HG03460 (cell line): ENCODE measurements at regions not wholly inside any gene's neighbourhood (a gene's known extent, or its start where the extent isn't known, plus 50 kb on each side); places are given as distances from the start of the nearest gene placed in this dataset.
"Not testable (repeated sequence)": the region's sequence is repeated elsewhere in the genome, so short reads cannot be mapped to it uniquely, and the experiment has no call there.

Experiments used
- ATAC-seq: cut with Tn5 transposase; IDR thresholded peaks from one replicate; pipeline ENCODE4 v1.9.1; 2021; ENCODE audit not compliant: unreplicated experiment

DNA sequence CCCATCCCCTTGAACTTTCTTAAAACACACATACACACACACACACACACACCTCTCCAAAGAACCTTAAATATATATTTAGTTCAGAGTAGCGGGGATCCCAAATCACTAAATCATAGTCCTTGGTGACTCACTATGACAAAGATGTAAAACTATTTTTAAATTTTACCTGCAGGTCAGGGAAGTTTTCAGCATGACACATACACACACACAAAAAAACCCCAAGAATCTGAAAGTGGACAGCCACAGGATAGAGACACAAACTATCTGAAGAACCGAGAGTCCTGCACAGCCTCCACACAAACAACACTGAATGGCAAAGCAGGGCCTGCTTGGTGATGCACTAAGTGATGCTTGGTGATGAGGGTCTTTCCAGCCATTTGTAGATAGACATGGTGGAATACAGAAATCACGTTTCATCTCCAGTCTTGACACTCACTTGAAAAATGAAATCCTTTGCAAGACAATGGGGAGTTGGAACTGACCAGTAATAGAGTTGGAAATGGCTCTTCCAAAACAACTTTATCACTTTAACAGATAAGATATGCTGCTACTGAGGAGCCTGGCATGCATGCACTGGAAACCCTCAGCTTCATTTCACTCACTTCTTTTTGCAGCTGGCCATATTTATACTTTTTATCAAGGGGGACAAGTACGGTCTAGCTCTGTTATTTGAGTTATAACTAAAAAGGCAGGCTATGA lies 307.3 kb downstream of the RAPGEF2 start:
- ATAC-seq: no peak

DNA sequence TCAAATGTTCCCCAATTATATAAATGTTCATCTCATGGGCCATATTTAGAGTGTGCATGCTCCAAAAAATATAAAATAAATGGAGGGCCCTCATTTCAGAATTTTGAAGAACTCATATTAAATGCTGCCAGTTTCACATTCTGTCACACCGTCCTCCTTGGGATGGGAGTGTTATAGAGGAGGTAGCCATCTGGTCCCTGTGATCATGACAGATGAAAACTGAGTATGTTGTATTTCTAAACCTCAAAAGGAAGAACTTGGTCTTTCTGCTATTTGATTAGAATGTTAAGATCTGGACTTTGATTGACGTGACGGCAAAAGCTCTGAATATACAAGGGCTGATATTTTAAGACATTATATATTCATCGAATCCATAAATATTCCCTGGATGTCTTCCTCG lies 308.0 kb downstream of the RAPGEF2 start:
- ATAC-seq: no peak

DNA sequence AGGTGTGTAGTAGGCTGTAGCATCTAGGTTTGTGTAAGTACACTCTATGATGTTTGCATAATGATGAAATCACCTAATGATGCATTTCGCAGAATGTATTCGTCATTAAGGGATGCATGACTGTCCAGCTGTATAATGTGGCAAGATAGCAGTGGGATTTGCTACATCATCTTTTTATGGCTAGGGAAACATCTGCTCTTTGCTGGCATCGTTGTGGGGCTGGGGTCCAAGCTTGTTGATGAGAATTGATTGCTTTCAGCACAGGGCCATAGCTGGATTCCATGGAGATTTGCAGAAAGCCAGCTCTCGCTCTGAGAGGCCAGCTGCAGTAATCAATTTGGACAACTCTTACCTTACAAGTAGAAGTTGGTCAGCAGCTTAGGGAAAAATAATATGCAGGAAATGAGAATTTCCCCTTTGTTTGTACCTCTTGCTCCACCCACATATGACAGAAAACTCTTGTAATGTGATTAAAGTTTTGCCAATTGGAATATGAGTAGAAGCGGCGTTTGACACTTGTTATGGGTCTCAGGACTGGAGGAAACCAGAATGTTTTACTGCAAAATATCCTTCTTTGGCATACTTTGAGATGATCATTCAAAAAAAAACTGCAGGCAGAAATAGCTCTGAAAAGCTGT lies 310.5 kb downstream of the RAPGEF2 start:
- ATAC-seq: no peak

DNA sequence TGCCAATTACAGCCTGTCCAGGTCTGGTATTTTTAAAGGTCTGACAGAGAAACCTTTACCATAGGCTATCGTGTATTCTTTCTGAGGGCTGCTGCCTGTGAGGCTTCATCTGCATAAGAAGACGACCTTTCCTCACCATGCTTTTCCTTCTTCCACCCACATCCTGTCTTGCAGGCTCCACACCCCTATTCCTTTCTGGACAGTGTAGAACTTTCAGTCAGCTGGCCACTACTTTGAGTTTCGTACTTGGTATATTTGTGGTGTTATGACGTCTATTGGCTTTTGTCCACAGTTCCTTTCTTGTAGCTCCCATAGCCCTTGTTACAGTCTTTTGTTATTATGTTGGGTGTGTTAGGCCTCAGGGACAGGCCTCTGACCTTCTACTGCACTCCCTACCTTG lies 311.4 kb downstream of the RAPGEF2 start:
- ATAC-seq: no peak

DNA sequence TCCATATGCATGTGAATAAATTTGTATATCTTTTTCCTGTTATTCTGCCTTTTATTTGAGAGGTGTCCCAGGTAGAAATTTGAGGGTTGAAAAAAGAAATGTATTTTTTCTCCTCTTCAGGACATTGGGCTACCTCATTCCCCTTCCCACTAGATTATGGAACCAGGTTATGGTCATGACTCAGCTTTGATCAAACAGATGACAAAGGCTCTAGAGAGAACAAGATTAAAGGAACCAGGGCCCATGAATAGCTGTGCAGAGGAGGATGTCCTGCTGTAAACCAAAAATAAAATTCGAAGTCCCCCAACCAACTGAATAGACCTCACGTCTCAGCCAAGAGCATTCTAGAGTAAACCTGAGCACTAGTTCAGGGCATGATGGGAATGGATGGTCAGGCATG lies 313.2 kb downstream of the RAPGEF2 start:
- ATAC-seq: no peak

DNA sequence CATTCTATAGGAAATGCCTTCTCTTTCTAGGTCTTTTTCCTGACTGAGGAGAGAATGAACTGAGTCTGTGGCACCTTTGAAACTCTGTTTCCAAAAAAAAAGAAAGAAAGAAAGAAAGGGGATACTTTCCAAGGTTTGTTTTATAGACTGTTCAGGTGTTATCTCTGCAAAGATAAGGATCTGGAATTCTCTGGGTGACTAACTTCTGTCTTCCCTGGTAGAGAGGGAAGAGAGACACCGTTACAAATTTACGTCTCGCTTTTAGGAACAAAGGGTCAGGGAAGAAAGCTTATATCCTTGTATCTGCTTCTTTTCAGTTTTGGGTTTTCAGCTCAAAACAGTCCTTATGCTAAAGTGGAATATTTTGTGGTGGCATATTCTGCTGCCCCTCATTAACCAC lies 314.1 kb downstream of the RAPGEF2 start:
- ATAC-seq: no peak

DNA sequence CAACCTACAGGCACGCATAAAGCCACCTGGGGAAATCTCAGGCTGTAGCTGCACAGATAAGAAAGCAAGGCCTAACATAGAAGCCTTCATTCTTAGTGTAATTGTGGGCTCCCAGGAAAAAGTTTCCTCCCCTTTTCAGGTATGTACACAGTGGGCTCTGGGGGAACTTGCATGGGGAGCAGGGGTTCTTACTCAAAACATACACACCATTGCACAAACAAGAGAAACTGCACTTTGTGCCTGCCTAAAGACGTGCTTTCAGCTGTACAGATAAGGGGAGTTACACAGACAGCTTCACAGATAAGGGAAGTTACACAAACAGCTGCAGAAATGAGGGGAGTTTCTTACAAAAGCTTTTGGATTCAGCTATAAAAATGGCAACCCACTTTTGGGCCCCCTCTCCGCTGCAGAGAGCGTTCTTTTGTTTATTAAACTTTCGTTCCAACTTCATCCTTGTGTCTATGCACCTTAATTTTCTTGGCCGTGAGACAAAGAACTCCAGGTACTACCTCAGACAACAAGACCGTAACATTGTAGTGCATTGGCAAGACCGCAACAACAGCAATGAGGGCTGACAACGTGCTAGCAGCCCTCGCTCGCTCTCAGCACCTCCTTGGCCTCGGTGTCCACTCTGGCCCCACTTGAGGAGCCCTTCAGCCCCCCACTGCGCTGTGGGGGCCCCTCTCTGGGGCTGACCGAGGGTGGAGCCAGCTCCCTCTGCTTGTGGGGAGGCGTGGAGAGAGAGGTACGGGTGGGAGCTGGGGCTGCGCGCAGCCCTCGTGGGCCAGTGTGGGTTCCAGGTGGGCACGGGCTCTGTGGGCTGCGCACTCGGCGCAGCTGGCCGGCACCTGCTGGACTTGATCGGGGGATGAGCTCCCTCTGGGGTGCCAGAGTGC lies 317.5 kb downstream of the RAPGEF2 start:
- ATAC-seq: no peak

DNA sequence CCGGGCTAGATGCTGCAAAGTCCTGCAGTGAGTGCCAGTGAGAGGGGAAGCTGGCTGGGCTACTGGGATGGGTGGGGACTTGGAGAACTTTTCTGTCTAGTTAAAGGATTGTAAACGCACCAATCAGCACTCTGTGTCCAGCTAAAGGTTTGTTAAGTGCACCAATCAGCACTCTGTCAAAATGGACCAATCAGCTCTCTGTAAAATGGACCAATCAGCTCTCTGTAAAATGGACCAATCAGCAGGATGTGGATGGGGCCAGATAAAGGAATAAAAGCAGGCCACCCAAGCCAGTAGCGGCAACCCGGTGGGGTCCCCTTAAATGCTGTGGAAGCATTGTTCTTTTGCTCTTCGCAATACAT lies 318.2 kb downstream of the RAPGEF2 start:
- ATAC-seq: not testable (repeated sequence)

DNA sequence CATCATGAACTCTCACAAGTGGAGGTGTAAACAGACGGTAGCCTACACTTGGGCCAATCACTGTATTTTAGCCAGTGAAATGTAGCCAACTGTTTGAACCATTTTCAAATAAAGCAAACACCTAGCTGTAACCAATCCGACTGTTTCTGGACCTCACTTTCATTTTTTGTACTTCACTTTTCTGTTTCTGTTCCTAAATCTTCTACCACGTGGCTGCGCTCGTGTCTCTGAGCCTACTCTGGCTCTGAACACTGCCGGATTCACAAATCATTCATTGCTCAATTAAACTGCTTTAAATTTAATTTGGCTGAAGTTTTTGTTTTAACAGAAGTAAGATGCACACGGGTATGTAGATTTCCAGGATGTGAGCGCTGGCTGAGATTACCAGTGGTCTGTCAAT lies 319.1 kb downstream of the RAPGEF2 start:
- no peak for ATAC-seq

DNA sequence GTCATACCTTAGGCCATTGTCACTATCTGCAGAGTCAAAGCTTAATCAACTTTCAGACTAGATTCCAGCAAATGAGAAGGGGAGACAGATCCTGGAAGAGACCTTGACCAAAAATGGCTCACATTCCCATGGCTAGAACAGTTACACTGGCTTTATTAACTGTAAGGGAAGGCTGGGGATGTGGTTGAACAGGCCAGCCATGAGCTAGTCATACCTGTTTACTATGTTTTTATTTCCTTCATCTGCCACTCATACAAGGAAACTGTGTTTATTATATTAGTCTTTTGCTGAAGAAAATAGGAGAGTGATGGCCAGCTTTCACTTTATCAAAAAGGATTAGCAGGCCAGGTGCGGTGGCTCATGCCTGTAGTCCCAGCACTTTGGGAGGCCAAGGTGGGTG lies 319.7 kb downstream of the RAPGEF2 start:
- ATAC-seq: no peak

DNA sequence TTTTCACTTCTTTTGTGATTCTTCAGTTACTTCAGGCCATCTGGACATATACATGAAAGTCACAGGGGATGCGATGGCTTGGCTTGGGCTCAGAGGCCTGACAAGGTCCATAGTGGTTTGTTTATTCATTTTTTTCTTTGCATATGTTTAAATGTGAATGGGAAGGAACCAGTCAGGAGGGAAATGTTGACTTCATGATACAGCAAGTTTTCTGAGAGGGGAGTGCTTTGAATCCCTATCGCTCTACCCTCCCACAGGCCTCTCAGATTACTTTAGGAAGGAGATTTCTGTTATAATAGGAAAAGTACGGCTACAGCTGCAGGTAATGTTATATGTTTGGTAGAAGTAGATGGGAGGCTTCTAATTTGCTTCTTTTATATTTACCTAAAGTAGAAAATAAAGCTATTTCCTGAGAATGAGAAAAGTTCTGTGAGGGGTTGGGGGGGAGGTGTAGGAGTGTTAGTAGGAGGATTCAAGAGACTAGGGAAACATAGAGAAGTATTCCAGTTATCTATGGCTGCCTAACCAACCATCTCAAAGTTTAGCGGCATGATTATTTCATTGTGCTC lies 322.9 kb downstream of the RAPGEF2 start:
- no peak for ATAC-seq

DNA sequence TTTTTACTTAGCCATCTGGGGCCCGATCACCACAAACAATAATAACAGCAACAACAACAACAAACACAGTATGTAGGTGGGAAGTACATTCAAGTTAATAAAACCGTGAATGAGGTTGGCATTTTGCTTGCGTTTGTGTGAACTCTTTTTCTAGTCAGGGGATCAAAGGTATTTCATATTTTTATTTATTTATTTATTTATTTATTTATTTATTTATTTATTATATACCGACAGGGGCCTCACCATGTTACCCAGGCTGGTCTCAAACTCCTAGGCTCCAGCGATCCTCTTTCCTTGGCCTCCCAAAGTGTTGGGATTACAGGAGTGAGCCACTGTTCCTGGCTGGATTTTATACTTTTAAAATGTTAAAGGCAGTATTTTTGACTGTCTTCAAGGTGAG lies 325.4 kb downstream of the RAPGEF2 start:
- ATAC-seq: no peak

DNA sequence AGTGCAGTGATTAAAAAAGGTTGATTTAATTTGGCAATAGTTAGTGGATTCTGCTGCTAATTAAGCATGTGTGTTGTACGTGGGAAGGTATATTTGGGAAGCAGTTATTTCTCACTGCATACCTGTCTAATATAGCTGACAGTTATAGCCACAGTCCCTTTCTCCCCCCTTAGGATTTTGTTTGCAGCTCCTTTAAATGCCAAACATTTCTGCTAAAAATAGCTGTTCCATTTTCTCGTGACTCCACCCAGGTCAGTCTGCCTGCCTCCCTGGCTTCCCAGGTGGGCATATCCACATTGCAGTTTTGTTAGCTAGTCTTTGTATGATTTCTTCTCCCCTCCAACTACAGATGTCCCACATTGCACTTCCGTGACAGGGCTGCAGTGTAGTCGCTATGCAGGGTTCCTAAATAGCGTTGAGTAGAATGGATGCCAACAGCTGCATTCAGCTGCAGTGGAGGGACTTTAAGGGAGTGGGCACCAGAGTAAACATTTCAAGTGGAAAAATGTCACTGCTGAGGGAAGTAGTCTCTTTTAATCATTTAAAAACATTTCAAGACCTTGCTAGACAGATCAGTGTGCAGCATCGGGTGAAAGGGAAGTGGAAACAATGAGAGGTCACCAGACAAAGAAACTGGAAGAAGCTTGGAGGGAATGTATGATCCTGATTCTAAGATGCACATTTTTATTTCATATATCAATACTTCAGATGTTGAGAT lies 326.3 kb downstream of the RAPGEF2 start:
- no peak for ATAC-seq

DNA sequence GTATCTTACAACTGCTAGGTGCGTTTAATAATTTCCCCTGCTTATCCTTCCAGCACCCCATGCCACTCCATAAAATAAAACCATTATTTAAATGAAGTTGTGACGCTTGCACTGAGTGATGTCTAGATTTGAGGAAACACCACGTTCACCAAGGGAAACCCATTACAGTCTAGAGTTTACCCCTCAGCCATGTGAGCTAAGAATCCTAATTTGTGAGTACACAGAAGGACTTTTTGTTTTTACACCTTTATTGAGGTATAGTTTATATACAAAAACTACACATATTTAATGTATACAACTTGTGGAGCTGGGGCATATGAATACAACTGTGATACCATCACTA lies 326.8 kb downstream of the RAPGEF2 start:
- ATAC-seq: no peak

DNA sequence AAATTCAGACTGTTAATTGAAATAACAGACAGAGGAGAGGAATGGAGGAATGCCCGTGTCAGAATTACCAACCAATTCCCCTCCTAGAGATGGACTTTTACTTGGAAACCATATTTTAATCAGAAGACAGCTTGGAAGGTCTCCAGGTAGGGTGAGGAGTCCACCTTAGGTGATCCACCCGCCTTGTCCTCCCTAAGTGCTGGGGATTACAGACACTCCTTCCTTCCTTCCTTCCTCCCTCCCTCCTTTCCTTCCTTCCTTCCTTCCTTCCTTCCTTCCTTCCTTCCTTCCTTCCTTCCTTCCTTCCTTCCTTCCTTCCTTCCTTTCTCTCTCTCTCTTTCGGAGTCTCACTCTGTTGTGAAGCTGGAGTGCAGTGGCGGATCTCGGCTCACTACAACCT lies 328.0 kb downstream of the RAPGEF2 start:
- no peak for ATAC-seq

DNA sequence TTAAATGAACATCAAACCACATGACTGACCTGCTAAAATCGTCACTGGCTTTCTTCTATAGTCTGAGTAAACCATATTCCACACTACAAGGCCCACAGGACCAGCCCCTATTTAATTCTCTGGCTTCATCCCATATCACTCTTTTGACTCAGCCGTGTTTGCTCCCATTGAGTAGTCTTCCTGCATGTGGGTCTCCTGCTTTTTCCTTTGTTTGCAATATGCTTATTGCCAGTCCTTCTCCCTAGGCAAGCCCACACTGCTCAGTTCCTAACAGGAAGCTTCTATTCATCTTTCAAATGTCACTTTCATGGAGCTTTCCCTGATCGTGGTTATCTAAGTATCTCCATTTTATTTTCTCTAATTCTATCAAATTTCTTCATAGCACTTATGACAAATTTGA lies 329.6 kb downstream of the RAPGEF2 start:
- ATAC-seq: no peak

DNA sequence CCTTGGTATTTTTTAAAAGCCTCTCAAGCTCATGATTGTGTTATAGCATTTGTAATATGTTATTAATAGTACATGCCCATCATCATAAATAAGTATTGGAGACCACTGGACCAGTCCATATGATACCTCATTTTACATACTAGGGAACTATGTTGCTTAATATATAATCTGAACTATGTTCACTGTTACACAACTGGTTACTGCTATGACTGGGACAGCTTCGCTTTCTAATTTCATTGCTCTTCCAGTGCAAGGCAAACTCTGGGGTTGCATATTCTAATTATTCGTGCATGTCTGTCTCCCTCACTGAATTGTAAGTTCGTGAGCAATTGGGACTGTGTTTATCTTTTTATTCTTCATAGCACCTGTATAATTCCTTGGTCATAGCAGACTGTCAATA lies 330.5 kb downstream of the RAPGEF2 start:
- ATAC-seq: no peak

DNA sequence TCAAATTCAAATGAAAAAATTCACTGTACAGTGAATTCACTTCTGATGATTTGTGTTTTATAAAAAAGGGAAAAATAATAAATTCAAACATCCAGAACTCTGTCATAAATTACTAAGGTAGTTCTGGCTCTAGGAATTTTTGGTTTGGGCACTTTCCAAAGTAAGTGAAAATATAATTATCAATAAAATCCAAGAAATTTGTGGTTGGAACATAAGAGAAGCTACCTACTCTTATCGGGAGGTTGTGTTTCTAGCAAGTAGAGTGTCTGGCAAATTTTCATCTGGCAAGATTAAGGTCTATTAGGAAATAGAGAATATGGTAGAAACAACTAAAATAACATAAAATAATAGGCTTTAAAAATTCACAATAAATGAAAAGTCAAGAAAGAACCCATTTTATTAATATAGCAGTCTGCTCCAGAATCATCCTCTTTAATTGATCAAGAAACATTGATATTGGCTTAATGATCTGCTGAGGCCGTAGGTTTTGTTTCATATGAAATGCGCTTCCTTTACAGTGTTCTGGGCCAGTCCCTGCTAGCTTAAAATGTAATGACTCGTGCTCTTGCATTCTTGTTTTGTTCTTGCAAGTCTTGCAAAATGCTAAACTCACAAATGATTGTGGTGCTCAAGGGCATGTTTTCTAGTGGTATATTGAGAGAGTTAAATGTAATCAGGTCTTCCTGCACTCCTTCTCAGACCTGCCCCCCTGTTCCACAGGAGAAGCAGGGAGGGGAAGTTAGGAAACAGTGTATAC lies 331.4 kb downstream of the RAPGEF2 start:
- no peak for ATAC-seq

DNA sequence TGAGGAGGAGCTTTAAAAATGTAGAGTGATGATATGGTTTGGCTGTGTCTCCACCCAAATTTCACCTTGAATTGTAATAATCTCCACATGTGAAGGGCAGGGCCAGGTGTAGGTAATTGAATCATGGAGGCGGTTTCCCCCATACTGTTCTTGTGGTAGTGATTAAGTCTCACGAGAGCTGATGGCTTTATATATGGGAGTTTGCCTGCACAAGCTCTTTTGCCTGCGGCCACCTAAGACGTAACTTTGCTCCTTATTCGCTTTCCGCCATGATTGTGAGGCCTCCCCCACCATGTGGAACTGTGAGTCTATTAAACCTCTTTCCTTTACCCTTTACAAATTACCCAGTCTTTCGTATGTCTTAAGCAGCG lies 332.0 kb downstream of the RAPGEF2 start:
- ATAC-seq: no peak

DNA sequence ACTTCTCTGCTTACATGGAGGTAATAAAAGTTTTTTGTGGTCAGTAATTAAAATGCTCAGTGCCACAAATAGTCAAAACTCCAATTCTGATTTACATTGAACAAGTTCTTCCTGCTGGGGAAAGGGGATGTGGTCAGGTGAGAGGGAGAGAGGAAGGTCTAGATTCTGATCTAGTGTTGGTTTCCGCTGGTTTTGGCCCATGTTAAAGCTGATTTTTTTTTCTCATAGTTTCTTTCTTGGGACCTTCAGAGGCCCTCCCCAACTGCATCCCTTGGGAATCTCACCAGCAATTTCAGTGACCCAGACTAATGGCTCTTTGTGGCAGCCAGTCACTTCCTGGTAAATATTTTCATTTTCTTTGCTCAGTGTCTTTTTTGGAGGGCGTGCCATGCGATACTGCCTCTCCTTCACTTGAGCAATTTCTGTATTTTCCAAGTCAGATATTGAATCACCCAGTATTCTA lies 332.7 kb downstream of the RAPGEF2 start:
- ATAC-seq: no peak
